ENCODE measurements at regions not wholly inside any gene's neighbourhood (a gene's known extent, or its start where the extent isn't known, plus 50 kb on each side); places are given as distances from the start of the nearest gene placed in this dataset.

- no peak for TF ChIP-seq POLR2A (IDR thresholded peaks at IDR 0.05)
- TF ChIP-seq CTCF (IDR thresholded peaks at IDR 0.05), result no peak
- TF ChIP-seq POLR2AphosphoS5 (IDR thresholded peaks at IDR 0.05), result no peak
Measured at GRCh38 chr11:38718049-38718448, 2120.0 kb upstream of the RAG2 start.
